Memory B cell (primary cell): ENCODE measurements at regions not wholly inside any gene's neighbourhood (a gene's known extent, or its start where the extent isn't known, plus 50 kb on each side); places are given as distances from the start of the nearest gene placed in this dataset.

Experiments used
- ATAC-seq: fragments of 150-1000 bp; cut with Tn5 transposase; 2 replicates; pipeline ENCODE4 v1.10.0; 2021; ENCODE audit warnings: low read depth, mild to moderate bottlenecking, moderate library complexity
- DNase-seq, 2 donors: peaks; one replicate each; pipeline ENCODE4 v3.0.0; 2022; ENCODE audit warnings: low spot score in 2 of 2
- H3K27ac Mint-ChIP-seq: one replicate; pipeline ENCODE4 v1.8.0; 2022; ENCODE audit warnings: mild to moderate bottlenecking, moderate library complexity, mixed read lengths
- H3K27me3 Mint-ChIP-seq: one replicate; pipeline ENCODE4 v1.8.0; 2022; ENCODE audit warnings: mixed read lengths
- H3K36me3 Mint-ChIP-seq: one replicate; pipeline ENCODE4 v1.8.0; 2022; ENCODE audit warnings: mild to moderate bottlenecking, mixed read lengths
- H3K4me1 Mint-ChIP-seq: one replicate; pipeline ENCODE4 v1.8.0; 2022; ENCODE audit warnings: mixed read lengths
- H3K4me3 Mint-ChIP-seq: one replicate; pipeline ENCODE4 v1.8.0; 2022; ENCODE audit warnings: mild to moderate bottlenecking, moderate library complexity, mixed read lengths
- H3K9me3 Mint-ChIP-seq: one replicate; pipeline ENCODE4 v1.8.0; 2022; ENCODE audit warnings: mixed read lengths

- Mint-ChIP-seq H3K4me1 (no peaks in the 10 kb centered on the region), H3K27me3 (peaks cover 10% of the 10 kb centered on the region), H3K4me3 (no peak overlapping the region), H3K27ac (no peak overlapping the region), H3K9me3 (peaks cover 2% of the 10 kb centered on the region), H3K36me3 (no peaks in the 10 kb centered on the region)
- DNase-seq (no peak), ATAC-seq (no peak)
Observed at GRCh38 chr20:20972490-20972889, 133.7 kb downstream of the LINC00237 start.

- Mint-ChIP-seq H3K4me3 (no peak overlapping the region), H3K27ac (no peak overlapping the region), H3K27me3 (peaks cover 7% of the 10 kb centered on the region), H3K4me1 (no peaks in the 10 kb centered on the region), H3K9me3 (no peaks in the 10 kb centered on the region), H3K36me3 (no peaks in the 10 kb centered on the region)
- ATAC-seq (no peak), DNase-seq (no peak)
Observed at GRCh38 chr20:20971810-20972209, 134.3 kb downstream of the LINC00237 start.

- no peak for ATAC-seq
- Mint-ChIP-seq H3K4me1 (no peaks in the 10 kb centered on the region), H3K4me3 (no peak overlapping the region), H3K27ac (no peak overlapping the region), H3K36me3 (no peaks in the 10 kb centered on the region), H3K27me3 (peaks cover 7% of the 10 kb centered on the region), H3K9me3 (no peaks in the 10 kb centered on the region)
- no peak for DNase-seq
Observed at GRCh38 chr20:20970841-20971240, 135.3 kb downstream of the LINC00237 start.

GRCh38 chr20:20969701-20970280, 136.4 kb downstream of the LINC00237 start:
- no peaks in the 10 kb centered on the region for H3K9me3 Mint-ChIP-seq
- H3K27me3 Mint-ChIP-seq: peaks cover 7% of the 10 kb centered on the region
- no peak for DNase-seq
- no peak overlapping the region for H3K4me3 Mint-ChIP-seq
- ATAC-seq: no peak
- no peak overlapping the region for H3K27ac Mint-ChIP-seq
- H3K36me3 Mint-ChIP-seq: no peaks in the 10 kb centered on the region
- H3K4me1 Mint-ChIP-seq: no peaks in the 10 kb centered on the region

GRCh38 chr20:20967564-20968184, 138.5 kb downstream of the LINC00237 start:
- Mint-ChIP-seq H3K36me3 (no peaks in the 10 kb centered on the region), H3K9me3 (no peaks in the 10 kb centered on the region), H3K4me1 (no peaks in the 10 kb centered on the region), H3K27ac (no peak overlapping the region), H3K27me3 (peaks cover 6% of the 10 kb centered on the region), H3K4me3 (no peak overlapping the region)
- ATAC-seq (no peak), DNase-seq (no peak)

- Mint-ChIP-seq H3K36me3 (no peaks in the 10 kb centered on the region), H3K9me3 (no peaks in the 10 kb centered on the region), H3K4me1 (no peaks in the 10 kb centered on the region), H3K27me3 (peaks cover 5% of the 10 kb centered on the region), H3K27ac (no peak overlapping the region), H3K4me3 (no peak overlapping the region)
- DNase-seq (no peak), ATAC-seq (no peak)
Observed at GRCh38 chr20:20966171-20966570, 140.0 kb downstream of the LINC00237 start.

GRCh38 chr20:20959031-20959755, 147.0 kb downstream of the LINC00237 start:
- Mint-ChIP-seq H3K27me3 (peaks cover 9% of the 10 kb centered on the region), H3K4me1 (no peaks in the 10 kb centered on the region)
- no peak for ATAC-seq

GRCh38 chr20:20956513-20956931, 149.6 kb downstream of the LINC00237 start:
- Mint-ChIP-seq H3K27ac (no peak overlapping the region), H3K4me1 (peaks cover 3% of the 10 kb centered on the region), H3K36me3 (no peaks in the 10 kb centered on the region), H3K9me3 (peaks cover 2% of the 10 kb centered on the region), H3K27me3 (peaks cover 10% of the 10 kb centered on the region), H3K4me3 (no peak overlapping the region)
- DNase-seq: no peak
- ATAC-seq: no peak

More at GRCh38 chr20:20959031-20959755, 147.0 kb downstream of the LINC00237 start:
- DNase-seq: no peak
- Mint-ChIP-seq H3K27ac (no peak overlapping the region), H3K9me3 (peaks cover 2% of the 10 kb centered on the region), H3K4me3 (no peak overlapping the region), H3K36me3 (no peaks in the 10 kb centered on the region)

- Mint-ChIP-seq H3K4me1 (peaks cover 3% of the 10 kb centered on the region), H3K36me3 (no peaks in the 10 kb centered on the region), H3K9me3 (peaks cover 2% of the 10 kb centered on the region), H3K27me3 (peaks cover 6% of the 10 kb centered on the region), H3K27ac (no peak overlapping the region), H3K4me3 (no peak overlapping the region)
- ATAC-seq (no peak), DNase-seq (no peak)
Observed at GRCh38 chr20:20955892-20956291, 150.3 kb downstream of the LINC00237 start.

- Mint-ChIP-seq H3K36me3 (no peaks in the 10 kb centered on the region), H3K27ac (no peak overlapping the region)
- ATAC-seq: no peak
Observed at GRCh38 chr20:20953738-20954618, 152.2 kb downstream of the LINC00237 start.

GRCh38 chr20:20950620-20951019, 155.5 kb downstream of the LINC00237 start:
- H3K4me1 Mint-ChIP-seq: peaks cover 3% of the 10 kb centered on the region
- H3K4me3 Mint-ChIP-seq: no peak overlapping the region
- H3K36me3 Mint-ChIP-seq: no peaks in the 10 kb centered on the region
- peaks cover 4% of the 10 kb centered on the region for H3K9me3 Mint-ChIP-seq
- DNase-seq (no peak), ATAC-seq (no peak)
- peaks cover 6% of the 10 kb centered on the region for H3K27me3 Mint-ChIP-seq
- H3K27ac Mint-ChIP-seq: no peak overlapping the region

More at GRCh38 chr20:20953738-20954618, 152.2 kb downstream of the LINC00237 start:
- H3K27me3 Mint-ChIP-seq: peaks cover 6% of the 10 kb centered on the region
- H3K4me1 Mint-ChIP-seq: peaks cover 3% of the 10 kb centered on the region
- DNase-seq: no peak
- H3K4me3 Mint-ChIP-seq: no peak overlapping the region
- peaks cover 2% of the 10 kb centered on the region for H3K9me3 Mint-ChIP-seq

- Mint-ChIP-seq H3K9me3 (peaks cover 4% of the 10 kb centered on the region), H3K4me1 (no peaks in the 10 kb centered on the region), H3K27me3 (peaks cover 5% of the 10 kb centered on the region), H3K36me3 (no peaks in the 10 kb centered on the region), H3K27ac (no peak overlapping the region), H3K4me3 (no peak overlapping the region)
- DNase-seq (no peak), ATAC-seq (no peak)
Observed at GRCh38 chr20:20946122-20946759, 159.9 kb downstream of the LINC00237 start.

- no peak for DNase-seq
- no peak for ATAC-seq
- H3K36me3 Mint-ChIP-seq: no peaks in the 10 kb centered on the region
- H3K27ac Mint-ChIP-seq: no peak overlapping the region
- H3K9me3 Mint-ChIP-seq: peaks cover 6% of the 10 kb centered on the region
- peaks cover 5% of the 10 kb centered on the region for H3K27me3 Mint-ChIP-seq
- H3K4me1 Mint-ChIP-seq: no peaks in the 10 kb centered on the region
- H3K4me3 Mint-ChIP-seq: no peak overlapping the region
Observed at GRCh38 chr20:20941468-20941889, 164.7 kb downstream of the LINC00237 start.
